Urinary bladder (tissue), 3 donors: ENCODE measurements at regions not wholly inside any gene's neighbourhood (a gene's known extent, or its start where the extent isn't known, plus 50 kb on each side); places are given as distances from the start of the nearest gene placed in this dataset.
"Not testable (repeated sequence)": the region's sequence is repeated elsewhere in the genome, so short reads cannot be mapped to it uniquely, and the experiment has no call there.

ENCODE experiments used
- DNase-seq: peaks from one replicate; pipeline ENCODE4 v3.0.0-alpha.2; 2015; ENCODE audit errors: extremely low spot score
- H3K27ac ChIP-seq: one replicate; pipeline ENCODE4 v1.5.1; 2013; ENCODE audit warnings: low read depth, mild to moderate bottlenecking, moderate library complexity
- H3K36me3 ChIP-seq: one replicate; pipeline ENCODE4 v1.6.1; 2013; ENCODE audit warnings: mild to moderate bottlenecking, moderate library complexity; ENCODE audit not compliant: insufficient read depth
- H3K4me1 ChIP-seq: one replicate; pipeline ENCODE4 v1.6.1; 2013; ENCODE audit warnings: mild to moderate bottlenecking, moderate library complexity; ENCODE audit not compliant: insufficient read depth
- H3K4me3 ChIP-seq: one replicate; pipeline ENCODE4 v1.5.1; 2013; ENCODE audit warnings: low read depth, low read length
- WGBS: extraction: QIAGEN DNeasy Blood & Tissue Kit; methylation state at CpG from one replicate; pipeline ENCODE4 v1.1.7; 2013; 5-methylcytosine and 5-hydroxymethylcytosine counted together
- donor health status: healthy with polysubstance abuse.
- donor health status: healthy.

- Histone ChIP-seq H3K36me3 (no peaks in the 10 kb centered on the region), H3K27ac (no peak overlapping the region), H3K4me1 (no peaks in the 10 kb centered on the region), H3K4me3 (no peak overlapping the region)
- DNase-seq, result no peak
- 76% methylated on average over 2 of the region's 2 CpGs for WGBS
These were observed 269.3 kb downstream of the KCNRG start for GRCh38 chr13:50284540-50284939.

- no peaks in the 10 kb centered on the region for H3K4me1 ChIP-seq
- H3K36me3 ChIP-seq, result no peaks in the 10 kb centered on the region
- 97% methylated on average over 3 of the region's 3 CpGs for WGBS
- DNase-seq, result no peak
- H3K27ac ChIP-seq, result no peak overlapping the region
- no peak overlapping the region for H3K4me3 ChIP-seq
These were observed 270.0 kb downstream of the KCNRG start for GRCh38 chr13:50285283-50285682.

- Histone ChIP-seq H3K4me3 (no peak overlapping the region), H3K27ac (no peak overlapping the region), H3K4me1 (no peaks in the 10 kb centered on the region), H3K36me3 (no peaks in the 10 kb centered on the region)
- DNase-seq, result no peak
- WGBS, result 60% methylated on average over 3 of the region's 3 CpGs
These were observed 271.1 kb downstream of the KCNRG start for GRCh38 chr13:50286324-50286723.

- DNase-seq, result no peak
- 98% methylated on average over 1 of the region's 1 CpG for WGBS
- Histone ChIP-seq H3K4me1 (no peaks in the 10 kb centered on the region), H3K27ac (no peak overlapping the region), H3K4me3 (no peak overlapping the region), H3K36me3 (no peaks in the 10 kb centered on the region)
These were observed 274.9 kb downstream of the KCNRG start for GRCh38 chr13:50290186-50290585.

- H3K4me3 ChIP-seq, result no peak overlapping the region
- WGBS, result 82% methylated on average over 2 of the region's 2 CpGs
- H3K4me1 ChIP-seq, result no peaks in the 10 kb centered on the region
- no peak overlapping the region for H3K27ac ChIP-seq
- DNase-seq, result no peak
- H3K36me3 ChIP-seq, result no peaks in the 10 kb centered on the region
These were observed 276.4 kb downstream of the KCNRG start for GRCh38 chr13:50291611-50292010.

GRCh38 chr13:50292081-50292480, 276.8 kb downstream of the KCNRG start:
- no peaks in the 10 kb centered on the region for H3K36me3 ChIP-seq
- WGBS, result 86% methylated on average over 1 of the region's 1 CpG
- no peak for DNase-seq
- H3K27ac ChIP-seq, result no peak overlapping the region
- H3K4me1 ChIP-seq, result no peaks in the 10 kb centered on the region
- no peak overlapping the region for H3K4me3 ChIP-seq

GRCh38 chr13:50294425-50294824, 279.2 kb downstream of the KCNRG start:
- not testable (repeated sequence) for H3K4me3 ChIP-seq, H3K4me1 ChIP-seq, H3K27ac ChIP-seq, DNase-seq, H3K36me3 ChIP-seq
- 91% methylated on average over 4 of the region's 4 CpGs for WGBS

- H3K4me3 ChIP-seq, result no peak overlapping the region
- 77% methylated on average over 3 of the region's 3 CpGs for WGBS
- H3K36me3 ChIP-seq, result no peaks in the 10 kb centered on the region
- H3K4me1 ChIP-seq, result no peaks in the 10 kb centered on the region
- H3K27ac ChIP-seq, result no peak overlapping the region
- DNase-seq, result no peak
These were observed 284.5 kb downstream of the KCNRG start for GRCh38 chr13:50299546-50300249.

- H3K27ac ChIP-seq, result no peak overlapping the region
- no peak for DNase-seq
- WGBS, result 84% methylated on average over 5 of the region's 5 CpGs
- no peak overlapping the region for H3K4me3 ChIP-seq
- H3K4me1 ChIP-seq, result no peaks in the 10 kb centered on the region
- no peaks in the 10 kb centered on the region for H3K36me3 ChIP-seq
These were observed 288.9 kb downstream of the KCNRG start for GRCh38 chr13:50303963-50304721.

GRCh38 chr13:50306156-50306555, 290.9 kb downstream of the KCNRG start:
- WGBS, result 81% methylated on average over 4 of the region's 4 CpGs
- no peak for DNase-seq

GRCh38 chr13:50309318-50309717, 294.1 kb downstream of the KCNRG start:
- no peak for DNase-seq
- Histone ChIP-seq H3K27ac (no peak overlapping the region), H3K36me3 (no peaks in the 10 kb centered on the region), H3K4me3 (no peak overlapping the region), H3K4me1 (no peaks in the 10 kb centered on the region)
- WGBS, result 27% methylated on average over 2 of the region's 2 CpGs

More at GRCh38 chr13:50306156-50306555, 290.9 kb downstream of the KCNRG start:
- H3K27ac ChIP-seq, result no peak overlapping the region
- no peak overlapping the region for H3K4me3 ChIP-seq
- H3K4me1 ChIP-seq, result no peaks in the 10 kb centered on the region
- no peaks in the 10 kb centered on the region for H3K36me3 ChIP-seq

GRCh38 chr13:50309882-50310594, 294.8 kb downstream of the KCNRG start:
- no peaks in the 10 kb centered on the region for H3K4me1 ChIP-seq
- no peak overlapping the region for H3K4me3 ChIP-seq
- DNase-seq, result no peak
- WGBS, result 65% methylated on average over 7 of the region's 7 CpGs
- H3K27ac ChIP-seq, result no peak overlapping the region
- H3K36me3 ChIP-seq, result no peaks in the 10 kb centered on the region

GRCh38 chr13:50310734-50311133, 295.5 kb downstream of the KCNRG start:
- DNase-seq, result no peak
- no peak overlapping the region for H3K27ac ChIP-seq
- 95% methylated on average over 6 of the region's 6 CpGs for WGBS
- no peaks in the 10 kb centered on the region for H3K4me1 ChIP-seq
- no peaks in the 10 kb centered on the region for H3K36me3 ChIP-seq
- no peak overlapping the region for H3K4me3 ChIP-seq

- Histone ChIP-seq H3K27ac (no peak overlapping the region), H3K4me1 (no peaks in the 10 kb centered on the region), H3K36me3 (no peaks in the 10 kb centered on the region), H3K4me3 (no peak overlapping the region)
- DNase-seq, result no peak
- WGBS, result 96% methylated on average over 4 of the region's 4 CpGs
These were observed 303.6 kb downstream of the KCNRG start for GRCh38 chr13:50318887-50319286.
